ENCODE measurements at regions not wholly inside any gene's neighbourhood (a gene's known extent, or its start where the extent isn't known, plus 50 kb on each side); places are given as distances from the start of the nearest gene placed in this dataset.
"Not testable (repeated sequence)": the region's sequence is repeated elsewhere in the genome, so short reads cannot be mapped to it uniquely, and the experiment has no call there.

- not testable (repeated sequence) for TF ChIP-seq POLR2A, POLR2AphosphoS5 (IDR thresholded peaks at IDR 0.05)
- TF ChIP-seq, protein P1, sequence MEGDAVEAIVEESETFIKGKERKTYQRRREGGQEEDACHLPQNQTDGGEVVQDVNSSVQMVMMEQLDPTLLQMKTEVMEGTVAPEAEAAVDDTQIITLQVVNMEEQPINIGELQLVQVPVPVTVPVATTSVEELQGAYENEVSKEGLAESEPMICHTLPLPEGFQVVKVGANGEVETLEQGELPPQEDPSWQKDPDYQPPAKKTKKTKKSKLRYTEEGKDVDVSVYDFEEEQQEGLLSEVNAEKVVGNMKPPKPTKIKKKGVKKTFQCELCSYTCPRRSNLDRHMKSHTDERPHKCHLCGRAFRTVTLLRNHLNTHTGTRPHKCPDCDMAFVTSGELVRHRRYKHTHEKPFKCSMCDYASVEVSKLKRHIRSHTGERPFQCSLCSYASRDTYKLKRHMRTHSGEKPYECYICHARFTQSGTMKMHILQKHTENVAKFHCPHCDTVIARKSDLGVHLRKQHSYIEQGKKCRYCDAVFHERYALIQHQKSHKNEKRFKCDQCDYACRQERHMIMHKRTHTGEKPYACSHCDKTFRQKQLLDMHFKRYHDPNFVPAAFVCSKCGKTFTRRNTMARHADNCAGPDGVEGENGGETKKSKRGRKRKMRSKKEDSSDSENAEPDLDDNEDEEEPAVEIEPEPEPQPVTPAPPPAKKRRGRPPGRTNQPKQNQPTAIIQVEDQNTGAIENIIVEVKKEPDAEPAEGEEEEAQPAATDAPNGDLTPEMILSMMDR (IDR thresholded peaks at IDR 0.05 in 8 of 11, conservative IDR thresholded peaks at IDR 0.05 in 3 of 11), result not testable (repeated sequence)
Measured at GRCh38 chr2:91522877-91523276, 2831.4 kb downstream of the RPIA start.
